Progenitor cell of endocrine pancreas (in vitro differentiated cells): ENCODE measurements at regions not wholly inside any gene's neighbourhood (a gene's known extent, or its start where the extent isn't known, plus 50 kb on each side); places are given as distances from the start of the nearest gene placed in this dataset.

ENCODE experiments used
- DNase-seq: peaks from one replicate; pipeline ENCODE4 v3.0.0; 2021; ENCODE audit warnings: low spot score; ENCODE audit not compliant: unreplicated experiment
- H3K27ac Mint-ChIP-seq: 2 replicates; pipeline ENCODE4 v1.8.0; 2021; ENCODE audit warnings: mild to moderate bottlenecking, moderate library complexity, mixed read lengths
- H3K27me3 Mint-ChIP-seq: 2 replicates; pipeline ENCODE4 v1.8.0; 2021; ENCODE audit warnings: mixed read lengths
- H3K36me3 Mint-ChIP-seq: 2 replicates; pipeline ENCODE4 v1.8.0; 2022; ENCODE audit warnings: mixed read lengths; ENCODE audit not compliant: insufficient read depth
- H3K4me1 Mint-ChIP-seq: 2 replicates; pipeline ENCODE4 v1.8.0; 2021; ENCODE audit warnings: low read depth, mixed read lengths
- H3K4me3 Mint-ChIP-seq: 2 replicates; pipeline ENCODE4 v1.8.0; 2021; ENCODE audit warnings: low read depth, mild to moderate bottlenecking, moderate library complexity, mixed read lengths
- H3K9me3 Mint-ChIP-seq: 2 replicates; pipeline ENCODE4 v1.8.0; 2021; ENCODE audit warnings: low read depth, mixed read lengths
- TF ChIP-seq, protein P1 (sequence below): fragments of 200-600 bp; sonication (generic); IDR thresholded peaks from one replicate; pipeline ENCODE4 v1.5.0; 2021; ENCODE audit warnings: antibody characterized with exemption, mild to moderate bottlenecking; ENCODE audit not compliant: unreplicated experiment

DNA sequence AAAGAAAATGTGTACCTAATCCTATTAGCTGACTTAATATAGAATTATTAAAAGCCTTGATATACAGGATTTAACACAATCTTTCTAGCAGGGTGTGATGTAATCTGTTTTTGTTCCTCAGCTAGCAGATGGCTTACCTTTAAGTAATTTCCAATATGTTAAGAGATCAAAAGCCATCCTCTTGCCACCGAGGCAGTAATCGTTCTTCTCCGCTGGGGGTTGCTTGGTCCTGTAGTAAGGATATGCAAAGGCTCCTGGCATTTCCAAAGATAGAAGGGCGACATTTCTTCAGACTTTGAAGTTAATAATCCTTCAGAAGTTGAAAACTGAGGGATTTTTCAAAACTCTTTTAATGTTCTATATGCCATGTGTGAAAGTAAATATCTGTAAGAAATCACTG is 156.4 kb downstream of the FZD1 start:
- no peaks in the 10 kb centered on the region for H3K27me3 Mint-ChIP-seq
- H3K4me1 Mint-ChIP-seq, result peaks cover 6% of the 10 kb centered on the region
- H3K4me3 Mint-ChIP-seq, result no peak overlapping the region
- H3K36me3 Mint-ChIP-seq, result no peaks in the 10 kb centered on the region
- no peak overlapping the region for H3K27ac Mint-ChIP-seq
- no peaks in the 10 kb centered on the region for H3K9me3 Mint-ChIP-seq
- no peak for DNase-seq
- TF ChIP-seq, protein P1, sequence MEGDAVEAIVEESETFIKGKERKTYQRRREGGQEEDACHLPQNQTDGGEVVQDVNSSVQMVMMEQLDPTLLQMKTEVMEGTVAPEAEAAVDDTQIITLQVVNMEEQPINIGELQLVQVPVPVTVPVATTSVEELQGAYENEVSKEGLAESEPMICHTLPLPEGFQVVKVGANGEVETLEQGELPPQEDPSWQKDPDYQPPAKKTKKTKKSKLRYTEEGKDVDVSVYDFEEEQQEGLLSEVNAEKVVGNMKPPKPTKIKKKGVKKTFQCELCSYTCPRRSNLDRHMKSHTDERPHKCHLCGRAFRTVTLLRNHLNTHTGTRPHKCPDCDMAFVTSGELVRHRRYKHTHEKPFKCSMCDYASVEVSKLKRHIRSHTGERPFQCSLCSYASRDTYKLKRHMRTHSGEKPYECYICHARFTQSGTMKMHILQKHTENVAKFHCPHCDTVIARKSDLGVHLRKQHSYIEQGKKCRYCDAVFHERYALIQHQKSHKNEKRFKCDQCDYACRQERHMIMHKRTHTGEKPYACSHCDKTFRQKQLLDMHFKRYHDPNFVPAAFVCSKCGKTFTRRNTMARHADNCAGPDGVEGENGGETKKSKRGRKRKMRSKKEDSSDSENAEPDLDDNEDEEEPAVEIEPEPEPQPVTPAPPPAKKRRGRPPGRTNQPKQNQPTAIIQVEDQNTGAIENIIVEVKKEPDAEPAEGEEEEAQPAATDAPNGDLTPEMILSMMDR, result no peak

DNA sequence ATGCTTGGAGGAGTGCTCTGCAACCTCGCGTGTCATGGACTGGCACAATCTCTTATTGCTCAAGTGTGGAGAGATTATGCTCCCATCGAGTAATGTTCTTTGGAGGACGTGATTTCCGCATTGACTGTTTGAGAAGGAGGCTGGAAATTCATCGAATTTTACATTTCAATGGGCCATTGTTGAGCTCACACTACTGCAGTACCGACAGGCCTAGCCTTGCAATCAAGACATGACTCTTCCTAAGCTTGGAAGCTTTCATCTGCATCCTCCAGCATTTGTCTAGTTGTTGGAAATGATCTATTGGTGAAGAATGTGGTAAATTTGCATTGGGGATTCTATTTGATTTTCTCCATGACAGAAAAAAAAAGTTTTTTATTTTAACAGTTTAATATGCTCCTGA is 156.8 kb downstream of the FZD1 start:
- no peak overlapping the region for H3K27ac Mint-ChIP-seq
- no peaks in the 10 kb centered on the region for H3K9me3 Mint-ChIP-seq
- no peaks in the 10 kb centered on the region for H3K27me3 Mint-ChIP-seq
- peaks cover 6% of the 10 kb centered on the region for H3K4me1 Mint-ChIP-seq
- TF ChIP-seq, protein P1, result no peak
- H3K36me3 Mint-ChIP-seq, result no peaks in the 10 kb centered on the region
- no peak for DNase-seq
- no peak overlapping the region for H3K4me3 Mint-ChIP-seq

DNA sequence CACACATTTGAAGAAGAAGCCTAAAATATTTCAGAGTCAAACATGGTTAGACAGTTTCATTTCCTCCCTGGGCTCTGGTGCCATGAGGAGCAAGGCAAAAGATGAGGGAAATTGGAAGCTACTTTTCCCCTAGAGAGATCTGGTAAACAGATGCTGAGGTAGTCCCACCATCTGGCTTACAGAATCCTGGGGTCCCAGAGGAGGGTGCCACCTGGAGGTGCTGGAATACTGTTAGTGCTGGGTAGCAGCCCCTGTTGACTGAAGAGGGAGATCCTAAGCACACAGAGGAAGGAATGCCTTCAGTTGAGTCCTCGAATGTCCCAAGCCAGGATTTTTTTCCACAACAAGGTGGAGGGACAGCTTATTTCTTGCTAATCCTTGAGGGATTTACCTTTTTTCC is 160.1 kb downstream of the FZD1 start:
- Mint-ChIP-seq H3K9me3 (no peaks in the 10 kb centered on the region), H3K27ac (no peak overlapping the region), H3K4me3 (no peak overlapping the region), H3K4me1 (peaks cover 1% of the 10 kb centered on the region), H3K27me3 (no peaks in the 10 kb centered on the region), H3K36me3 (no peaks in the 10 kb centered on the region)
- no peak for DNase-seq
- TF ChIP-seq, protein P1, result no peak

DNA sequence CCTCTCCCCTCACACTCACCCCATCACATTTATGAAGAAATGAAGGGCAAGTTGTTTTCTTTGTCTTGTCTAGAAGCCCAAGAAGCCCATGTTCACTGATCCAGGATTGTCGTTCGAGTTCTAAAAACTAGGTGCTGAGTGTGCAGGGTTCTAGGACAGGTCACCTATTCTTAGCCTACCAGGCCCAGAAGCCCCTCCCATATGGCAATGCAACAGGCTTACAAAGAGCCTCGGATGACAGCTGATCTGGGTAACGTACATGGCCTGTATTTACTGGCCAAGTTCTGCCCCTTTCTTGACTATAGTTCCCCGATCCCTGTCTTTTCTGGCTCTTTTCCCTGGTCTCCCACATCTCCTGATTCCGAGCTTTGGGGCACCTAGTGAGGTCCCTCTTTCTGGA is 160.9 kb downstream of the FZD1 start:
- Mint-ChIP-seq H3K27me3 (no peaks in the 10 kb centered on the region), H3K27ac (no peak overlapping the region)

DNA sequence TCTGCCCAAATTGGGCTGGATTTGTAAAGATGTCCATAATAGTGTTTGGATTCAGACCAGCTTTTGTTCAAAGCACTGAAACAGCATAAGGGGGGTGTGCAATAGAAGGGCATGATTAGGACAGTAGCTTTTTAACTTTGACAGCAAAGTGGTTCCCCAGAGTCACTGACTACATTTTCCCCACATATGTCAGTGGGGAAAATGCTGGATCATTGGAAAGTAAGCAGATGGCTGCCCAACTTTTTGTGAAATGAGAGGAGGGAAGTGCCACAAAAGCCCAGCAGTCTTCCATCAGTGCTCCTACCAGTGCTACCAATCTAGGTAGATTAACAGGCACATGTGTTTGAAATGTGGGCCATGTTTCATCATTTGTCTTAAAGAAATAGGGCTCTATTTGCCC is 162.8 kb downstream of the FZD1 start:
- no peaks in the 10 kb centered on the region for H3K36me3 Mint-ChIP-seq
- H3K9me3 Mint-ChIP-seq, result no peaks in the 10 kb centered on the region
- peaks cover 1% of the 10 kb centered on the region for H3K4me1 Mint-ChIP-seq
- no peak overlapping the region for H3K4me3 Mint-ChIP-seq
- no peak for DNase-seq
- no peaks in the 10 kb centered on the region for H3K27me3 Mint-ChIP-seq
- TF ChIP-seq, protein P1, result no peak
- no peak overlapping the region for H3K27ac Mint-ChIP-seq

More for the DNA sequence above, 160.9 kb downstream of the FZD1 start:
- no peak for DNase-seq
- no peaks in the 10 kb centered on the region for H3K36me3 Mint-ChIP-seq
- no peak overlapping the region for H3K4me3 Mint-ChIP-seq
- peaks cover 1% of the 10 kb centered on the region for H3K4me1 Mint-ChIP-seq
- H3K9me3 Mint-ChIP-seq, result no peaks in the 10 kb centered on the region
- TF ChIP-seq, protein P1, result no peak

DNA sequence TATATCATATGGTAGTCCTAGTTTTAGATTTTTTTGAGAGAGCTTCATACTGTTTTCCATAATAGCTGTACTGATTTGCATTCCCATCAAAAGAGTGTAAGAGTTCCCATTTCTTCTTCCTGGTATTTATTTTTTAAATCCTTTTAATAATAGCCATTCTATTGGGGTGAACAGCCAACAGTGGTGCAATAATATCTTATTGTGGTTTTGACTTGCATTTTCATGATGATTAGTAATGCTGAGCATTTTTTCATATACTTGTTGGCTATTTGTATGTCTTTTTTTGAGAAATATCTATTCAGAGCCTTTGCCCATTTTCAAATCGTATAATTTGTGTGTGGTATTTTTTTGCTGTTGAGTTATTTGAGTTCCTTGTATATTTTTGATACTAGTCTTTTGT is 167.4 kb downstream of the FZD1 start:
- DNase-seq, result no peak
- H3K4me1 Mint-ChIP-seq, result peaks cover 4% of the 10 kb centered on the region
- TF ChIP-seq, protein P1, result no peak
- no peaks in the 10 kb centered on the region for H3K27me3 Mint-ChIP-seq
- H3K27ac Mint-ChIP-seq, result no peak overlapping the region
- H3K36me3 Mint-ChIP-seq, result no peaks in the 10 kb centered on the region
- no peak overlapping the region for H3K4me3 Mint-ChIP-seq
- H3K9me3 Mint-ChIP-seq, result peaks cover 4% of the 10 kb centered on the region
